ENCODE measurements at regions not wholly inside any gene's neighbourhood (a gene's known extent, or its start where the extent isn't known, plus 50 kb on each side); places are given as distances from the start of the nearest gene placed in this dataset.

- peak; percentile 69 for DNase-seq (ENCODE audit: low read depth)
- H3K4me3 ChIP-seq (ENCODE audit: low read depth, low read length): no peak overlapping the region
Observed at GRCh38 chr10:28432210-28432676, 100.7 kb upstream of the WAC start.

GRCh38 chr10:28434063-28434462, 98.9 kb upstream of the WAC start:
- DNase-seq (ENCODE audit: low read depth): no peak
- no peak overlapping the region for H3K4me3 ChIP-seq (ENCODE audit: low read depth, low read length)
- TF ChIP-seq MYC (IDR thresholded peaks at IDR 0.05; ENCODE audit: low read depth, low read length): no peak
- TF ChIP-seq CTCF (IDR thresholded peaks at IDR 0.05; ENCODE audit: low read depth, low read length): no peak
- no peak for TF ChIP-seq POLR2A (IDR thresholded peaks at IDR 0.05; ENCODE audit: extremely low read depth, insufficient read length)
- TF ChIP-seq MAX (IDR thresholded peaks at IDR 0.05; ENCODE audit: low read depth, low read length): no peak

More at GRCh38 chr10:28432210-28432676, 100.7 kb upstream of the WAC start:
- no peak for TF ChIP-seq MAX (IDR thresholded peaks at IDR 0.05; ENCODE audit: low read depth, low read length)
- peak; percentile 66 for TF ChIP-seq CTCF (IDR thresholded peaks at IDR 0.05; ENCODE audit: low read depth, low read length)
- no peak for TF ChIP-seq MYC (IDR thresholded peaks at IDR 0.05; ENCODE audit: low read depth, low read length)

- no peak overlapping the region for H3K4me3 ChIP-seq (ENCODE audit: low read depth, low read length)
- DNase-seq (ENCODE audit: low read depth): no peak
- no peak for TF ChIP-seq CTCF (IDR thresholded peaks at IDR 0.05; ENCODE audit: low read depth, low read length)
- no peak for TF ChIP-seq MAX (IDR thresholded peaks at IDR 0.05; ENCODE audit: low read depth, low read length)
- TF ChIP-seq POLR2A (IDR thresholded peaks at IDR 0.05; ENCODE audit: extremely low read depth, insufficient read length): no peak
- TF ChIP-seq MYC (IDR thresholded peaks at IDR 0.05; ENCODE audit: low read depth, low read length): no peak
Observed at GRCh38 chr10:28442403-28442802, 90.5 kb upstream of the WAC start.

GRCh38 chr10:28444031-28444430, 88.9 kb upstream of the WAC start:
- DNase-seq (ENCODE audit: low read depth): no peak
- H3K4me3 ChIP-seq (ENCODE audit: low read depth, low read length): no peak overlapping the region
- no peak for TF ChIP-seq CTCF (IDR thresholded peaks at IDR 0.05; ENCODE audit: low read depth, low read length)
- TF ChIP-seq MYC (IDR thresholded peaks at IDR 0.05; ENCODE audit: low read depth, low read length): no peak
- no peak for TF ChIP-seq POLR2A (IDR thresholded peaks at IDR 0.05; ENCODE audit: extremely low read depth, insufficient read length)
- TF ChIP-seq MAX (IDR thresholded peaks at IDR 0.05; ENCODE audit: low read depth, low read length): no peak

- TF ChIP-seq POLR2A (IDR thresholded peaks at IDR 0.05; ENCODE audit: extremely low read depth, insufficient read length): no peak
- no peak for TF ChIP-seq CTCF (IDR thresholded peaks at IDR 0.05; ENCODE audit: low read depth, low read length)
- no peak for TF ChIP-seq MAX (IDR thresholded peaks at IDR 0.05; ENCODE audit: low read depth, low read length)
- TF ChIP-seq MYC (IDR thresholded peaks at IDR 0.05; ENCODE audit: low read depth, low read length): no peak
- DNase-seq (ENCODE audit: low read depth): no peak
Observed at GRCh38 chr10:28445516-28445915, 87.4 kb upstream of the WAC start.

GRCh38 chr10:28449382-28449781, 83.5 kb upstream of the WAC start:
- H3K4me3 ChIP-seq (ENCODE audit: low read depth, low read length): no peak overlapping the region
- no peak for TF ChIP-seq POLR2A (IDR thresholded peaks at IDR 0.05; ENCODE audit: extremely low read depth, insufficient read length)
- DNase-seq (ENCODE audit: low read depth): no peak

More at GRCh38 chr10:28445516-28445915, 87.4 kb upstream of the WAC start:
- no peak overlapping the region for H3K4me3 ChIP-seq (ENCODE audit: low read depth, low read length)

Data from NB4 (cell line).